ENCODE measurements at regions not wholly inside any gene's neighbourhood (a gene's known extent, or its start where the extent isn't known, plus 50 kb on each side); places are given as distances from the start of the nearest gene placed in this dataset.
A peak's percentile ranks its signal among the peaks of the same experiment; 100 is the strongest.

- H3K79me1 ChIP-seq (ENCODE audit: low read depth, low read length), result no peaks in the 10 kb centered on the region
- no peak overlapping the region for H2AK5ac ChIP-seq (ENCODE audit: low read depth, low read length)
- no peak overlapping the region for H3K9ac ChIP-seq (replicated peaks in 1 of 4; ENCODE audit: extremely low read depth in 1 of 4, low read depth in 3 of 4, low read length in 3 of 4)
- TF ChIP-seq SIN3A (conservative IDR thresholded peaks at IDR 0.05 in 1 of 2, IDR thresholded peaks at IDR 0.05 in 1 of 2; ENCODE audit: low read depth in 1 of 2, low read length in 2 of 2), result no peak
- no peak for TF ChIP-seq POLR2AphosphoS5 (IDR thresholded peaks at IDR 0.05; ENCODE audit: low read depth, low read length)
- TF ChIP-seq E2F6 (IDR thresholded peaks at IDR 0.05), result no peak
- no peak for TF ChIP-seq BACH1 (IDR thresholded peaks at IDR 0.05; ENCODE audit: low read length)
- no peak for TF ChIP-seq SIX5 (IDR thresholded peaks at IDR 0.05; ENCODE audit: low read depth, low read length)
- no peak for TF ChIP-seq ZNF274 (IDR thresholded peaks at IDR 0.05; ENCODE audit: borderline replicate concordance, extremely low read depth, low read length)
- TF ChIP-seq CBX8 (IDR thresholded peaks at IDR 0.05; ENCODE audit: borderline replicate concordance, low read depth, low read length), result no peak
- no peak overlapping the region for H4K91ac ChIP-seq (replicated peaks; ENCODE audit: insufficient read length, low read length)
- H3K79me2 ChIP-seq (ENCODE audit: control insufficient read depth in 1 of 2, insufficient read depth in 2 of 2, low read length in 2 of 2), result no peaks in the 10 kb centered on the region
- H2BK15ac ChIP-seq (ENCODE audit: low read length), result no peak overlapping the region
- H3K4me2 ChIP-seq (ENCODE audit: insufficient read depth in 1 of 2, low read depth in 2 of 2, low read length in 2 of 2), result no peak overlapping the region
- CTCF ChIA-PET (ENCODE audit: partially characterized antibody), result interaction anchor here (0.6 to 4.7 kb wide), 14 partner anchors 9 to 488 kb away, joined by 3 to 27 read pairs (median 5); partner anchors contain the start of gene TSC22D2
- FAIRE-seq (no peak), DNase-seq (ENCODE audit: low read depth in 1 of 2, low spot score in 2 of 2) (no peak)
- H3K23ac ChIP-seq (ENCODE audit: insufficient read length), result no peak overlapping the region
- H4K5ac ChIP-seq (ENCODE audit: insufficient read length, low read depth, low read length), result no peak overlapping the region
- H3K14ac ChIP-seq (ENCODE audit: insufficient read length), result no peak overlapping the region
- H3K27me3 ChIP-seq (replicated peaks in 1 of 4; ENCODE audit: control insufficient read depth in 3 of 4, extremely low read depth in 1 of 4, insufficient read depth in 3 of 4, low read length in 3 of 4), result no peaks in the 10 kb centered on the region
- H2BK5ac ChIP-seq (ENCODE audit: low read depth, low read length), result no peak overlapping the region
- no peaks in the 10 kb centered on the region for H4K20me1 ChIP-seq (replicated peaks in 1 of 2; ENCODE audit: control insufficient read depth in 1 of 2, insufficient read depth in 2 of 2, low read length in 2 of 2)
- H3K18ac ChIP-seq (ENCODE audit: extremely low read depth, low read length), result no peak overlapping the region
- H3K27ac ChIP-seq (ENCODE audit: low read depth, low read length), result no peak overlapping the region
- POLR2A ChIA-PET (ENCODE audit: partially characterized antibody), result interaction anchor here (0.9 to 2.1 kb wide), 4 partner anchors 12 to 307 kb away, joined by 3 to 4 read pairs (median 3); no protein-coding TSS in a partner anchor
- no peak overlapping the region for H2BK12ac ChIP-seq (ENCODE audit: low read depth, low read length)
- 0 out of 2 replicates have a peak overlapping the region, but pooled peaks have one; percentile 21 for H2AFZ ChIP-seq (ENCODE audit: low read length)
- H2BK20ac ChIP-seq (ENCODE audit: low read length), result no peak overlapping the region
- H3K56ac ChIP-seq (replicated peaks; ENCODE audit: insufficient read length, low read depth, low read length), result no peak overlapping the region
- WGBS, 2 experiments (ENCODE audit: extremely low coverage in 1 of 2, insufficient coverage in 1 of 2, insufficient read length in 1 of 2, insufficient replicate concordance in 2 of 2, low coverage in 1 of 2, low lambda C conversion rate in 2 of 2, missing lambda C conversion rate in 1 of 2), result 76% methylated on average over 5 of the region's 5 CpGs; no CpG with 5 or more reads in 1 of the 2 experiments
- no peak overlapping the region for H2BK120ac ChIP-seq (replicated peaks; ENCODE audit: low read depth, low read length)
- H3K4me1 ChIP-seq (replicated peaks in 1 of 4; ENCODE audit: control insufficient read depth in 3 of 4, insufficient read depth in 4 of 4, low read length in 3 of 4), result peaks cover 0 to 5% (median 3%) of the 10 kb centered on the region in 4 experiments; a peak in 3 of 7 replicates
- H3K9me3 ChIP-seq (ENCODE audit: insufficient read depth in 2 of 2, low read depth in 1 of 2, low read length in 1 of 2), result no peaks in the 10 kb centered on the region
- no peak overlapping the region for H3K4ac ChIP-seq (replicated peaks; ENCODE audit: insufficient read length, low read depth, low read length)
- no peak overlapping the region for H4K8ac ChIP-seq (ENCODE audit: extremely low read depth, insufficient read depth, low read length)
- no peaks in the 10 kb centered on the region for H3K36me3 ChIP-seq (ENCODE audit: control insufficient read depth in 2 of 4, insufficient read depth in 4 of 4, low read length in 3 of 4)
- H3K4me3 ChIP-seq (ENCODE audit: extremely low read depth in 1 of 4, insufficient read depth in 2 of 4, low read depth in 3 of 4, low read length in 4 of 4), result no peak overlapping the region
- no peaks in the 10 kb centered on the region for H3K23me2 ChIP-seq (ENCODE audit: low read depth, low read length)
Observed at GRCh38 chr3:150296123-150296735, 111.9 kb upstream of the TSC22D2 start.
